GM19239 (cell line): ENCODE measurements at regions not wholly inside any gene's neighbourhood (a gene's known extent, or its start where the extent isn't known, plus 50 kb on each side); places are given as distances from the start of the nearest gene placed in this dataset.

Source experiments
- DNase-seq: peaks from one replicate; pipeline ENCODE4 v3.0.0; 2011; ENCODE audit warnings: low spot score; ENCODE audit not compliant: insufficient read length
- FAIRE-seq: peaks from 2 replicates; lab custom pipeline; 2011; peaks lifted over from hg19 to GRCh38; lab: Jason Lieb, UNC

DNA sequence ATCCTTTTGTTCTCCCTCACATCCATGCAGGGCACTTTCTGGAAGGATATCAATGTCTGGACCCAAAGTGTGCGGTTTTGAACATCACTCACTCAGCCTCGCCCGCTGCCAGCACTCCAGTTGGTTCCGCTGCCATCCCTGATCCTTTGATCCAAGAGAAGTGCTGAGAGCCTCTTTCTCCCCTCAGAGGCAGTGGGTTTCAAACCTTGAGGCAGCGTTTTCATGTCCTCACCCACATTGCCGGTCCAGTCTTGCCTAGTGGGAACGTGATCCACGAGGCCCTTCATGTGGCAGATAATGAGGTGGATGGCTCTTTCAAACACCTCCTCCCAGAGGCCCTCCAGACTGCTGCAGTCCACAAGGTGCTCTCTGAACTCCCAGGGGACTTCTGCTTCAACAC is 122.2 kb downstream of the ACTL8 start:
- DNase-seq, result no peak
- no peak for FAIRE-seq

DNA sequence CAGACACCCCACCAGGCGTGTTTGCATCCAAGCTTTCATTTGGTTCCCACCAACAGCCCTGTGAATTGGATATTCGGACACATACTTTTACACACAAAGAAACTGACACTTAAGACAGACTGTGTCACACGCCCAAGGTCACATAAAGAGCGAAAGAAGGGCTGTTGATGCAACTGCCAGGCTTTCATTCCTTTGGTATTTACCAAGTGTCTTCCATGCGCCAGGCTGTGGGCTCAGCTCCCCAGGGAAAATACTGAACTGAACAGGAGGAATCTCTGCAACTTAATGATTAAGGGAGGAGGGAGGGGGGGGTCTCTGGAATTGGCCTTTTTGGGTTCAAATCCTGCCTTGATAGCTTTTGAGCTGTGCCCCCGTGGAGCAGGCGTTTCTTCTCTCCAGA is 122.8 kb downstream of the ACTL8 start:
- FAIRE-seq (no peak), DNase-seq (no peak)

- DNase-seq, result no peak
Observed at GRCh38 chr1:17878837-17879236, 123.7 kb downstream of the ACTL8 start.

GRCh38 chr1:17880449-17880848 is 125.3 kb downstream of the ACTL8 start:
- FAIRE-seq, result no peak

More at GRCh38 chr1:17878837-17879236, 123.7 kb downstream of the ACTL8 start:
- no peak for FAIRE-seq

GRCh38 chr1:17881761-17882160 is 126.6 kb downstream of the ACTL8 start:
- FAIRE-seq (no peak), DNase-seq (no peak)

More at GRCh38 chr1:17880449-17880848, 125.3 kb downstream of the ACTL8 start:
- DNase-seq, result no peak

GRCh38 chr1:17883136-17883535 is 128.0 kb downstream of the ACTL8 start:
- no peak for FAIRE-seq
- no peak for DNase-seq

DNA sequence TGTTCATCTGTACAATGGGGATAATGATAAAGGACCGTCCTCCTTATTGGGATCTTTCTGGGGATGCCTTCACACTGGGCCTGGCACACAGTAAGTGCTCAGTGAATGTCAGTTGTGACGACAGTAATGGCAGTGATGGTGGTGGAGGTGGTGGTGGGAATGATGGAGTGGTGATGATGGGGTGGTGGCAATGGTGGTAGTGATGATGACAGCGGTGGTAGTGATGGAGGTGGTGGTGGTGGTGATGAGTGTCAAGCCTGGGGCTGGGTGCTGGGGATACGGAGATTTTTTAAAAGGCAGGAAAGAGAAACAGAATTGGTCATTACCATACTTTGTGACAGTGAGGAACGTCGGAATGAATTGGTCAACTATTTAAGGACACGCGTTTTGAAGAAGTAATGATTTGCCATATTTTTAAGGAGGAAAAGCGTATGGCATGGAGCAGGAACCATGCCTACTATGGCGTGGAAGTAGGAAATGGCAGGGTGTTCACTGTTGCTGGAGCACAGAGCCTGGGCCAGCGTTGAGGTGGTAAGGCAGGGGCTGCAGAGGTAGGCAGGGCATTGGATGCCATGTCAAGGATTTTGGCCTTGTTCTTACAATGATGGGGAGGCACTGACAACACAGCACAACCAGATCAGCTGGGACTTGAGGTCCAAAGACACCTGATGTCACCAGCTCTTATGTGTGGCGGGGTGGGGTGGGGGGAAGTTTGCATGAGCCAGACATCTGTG is 128.7 kb downstream of the ACTL8 start:
- FAIRE-seq, result no peak
- DNase-seq, result no peak

DNA sequence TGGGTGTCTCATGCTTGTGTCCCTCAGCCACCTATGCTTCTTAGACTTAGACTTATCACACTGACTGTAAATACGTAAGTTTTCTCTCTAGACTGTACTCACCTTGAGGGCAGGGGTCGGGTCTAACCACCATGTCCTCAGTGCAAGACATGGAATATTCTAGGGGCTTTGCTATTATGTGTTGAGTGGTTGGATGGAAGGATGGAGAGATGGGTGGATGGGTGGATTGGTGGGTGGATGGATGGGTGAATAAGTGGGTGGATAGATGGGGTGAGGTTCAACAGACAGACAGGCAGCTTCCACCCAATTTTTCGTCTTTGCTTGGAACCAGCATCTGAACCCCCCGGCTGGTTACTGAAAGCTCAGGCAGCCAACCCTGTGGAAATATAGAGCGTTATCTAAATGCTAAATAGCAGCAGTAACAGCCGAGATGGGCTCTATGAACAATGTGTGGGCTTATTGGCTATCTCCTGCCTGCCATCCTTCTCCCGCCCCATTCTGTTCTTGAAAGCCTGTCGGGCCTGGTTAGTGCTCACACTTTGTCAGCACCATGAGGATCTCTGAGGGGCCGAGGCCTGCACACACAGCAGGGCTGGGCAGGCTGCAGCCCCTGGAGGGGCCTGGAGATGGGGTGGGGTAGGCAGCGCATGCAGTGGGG is 130.7 kb downstream of the ACTL8 start:
- no peak for DNase-seq
- FAIRE-seq, result no peak

- DNase-seq (no peak), FAIRE-seq (no peak)
Observed at GRCh38 chr1:17886386-17886785, 131.3 kb downstream of the ACTL8 start.

GRCh38 chr1:17886838-17887441 is 131.8 kb downstream of the ACTL8 start:
- FAIRE-seq (no peak), DNase-seq (no peak)

DNA sequence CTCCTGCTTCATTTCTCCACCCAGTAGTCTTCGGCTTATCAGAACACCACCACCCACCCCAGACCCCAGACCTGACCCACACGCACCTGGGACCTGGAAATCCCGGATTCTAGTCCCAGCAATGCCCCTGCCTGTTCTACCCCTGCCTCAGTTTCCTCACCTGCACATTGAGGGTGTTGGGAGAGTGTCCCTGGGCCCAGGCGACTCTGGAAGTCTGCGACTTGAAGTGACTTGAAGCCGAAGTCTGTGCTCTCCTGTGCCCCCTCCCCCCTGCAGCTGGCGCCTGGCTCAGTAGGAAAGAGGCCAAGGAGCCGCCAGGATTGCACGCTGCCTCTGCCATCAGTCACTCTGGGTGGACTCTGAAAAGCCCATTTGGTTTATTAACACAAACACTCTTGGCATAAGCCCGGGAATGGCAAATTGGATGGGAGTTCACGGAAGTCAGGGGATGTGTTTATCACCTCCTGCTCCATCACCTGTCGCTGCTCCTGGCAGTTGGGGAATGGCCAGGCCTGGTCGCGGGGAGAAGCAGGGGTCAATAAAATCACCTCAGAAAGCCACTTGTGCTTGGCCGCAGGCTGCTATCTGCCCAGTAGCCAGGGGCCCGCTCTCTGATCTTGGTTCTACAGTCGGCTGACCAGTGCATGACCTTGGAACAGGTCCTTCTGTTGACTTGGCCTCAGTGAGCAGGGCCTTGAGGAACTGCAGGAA is 132.7 kb downstream of the ACTL8 start:
- FAIRE-seq (no peak), DNase-seq (no peak)

- FAIRE-seq (no peak), DNase-seq (no peak)
Observed at GRCh38 chr1:17890056-17890814, 135.1 kb downstream of the ACTL8 start.

GRCh38 chr1:17890815-17891191 is 135.7 kb downstream of the ACTL8 start:
- DNase-seq (no peak), FAIRE-seq (no peak)

GRCh38 chr1:17891205-17892110 is 136.3 kb downstream of the ACTL8 start:
- DNase-seq (no peak), FAIRE-seq (no peak)

GRCh38 chr1:17892225-17892624 is 137.1 kb downstream of the ACTL8 start:
- DNase-seq, result no peak
- no peak for FAIRE-seq

DNA sequence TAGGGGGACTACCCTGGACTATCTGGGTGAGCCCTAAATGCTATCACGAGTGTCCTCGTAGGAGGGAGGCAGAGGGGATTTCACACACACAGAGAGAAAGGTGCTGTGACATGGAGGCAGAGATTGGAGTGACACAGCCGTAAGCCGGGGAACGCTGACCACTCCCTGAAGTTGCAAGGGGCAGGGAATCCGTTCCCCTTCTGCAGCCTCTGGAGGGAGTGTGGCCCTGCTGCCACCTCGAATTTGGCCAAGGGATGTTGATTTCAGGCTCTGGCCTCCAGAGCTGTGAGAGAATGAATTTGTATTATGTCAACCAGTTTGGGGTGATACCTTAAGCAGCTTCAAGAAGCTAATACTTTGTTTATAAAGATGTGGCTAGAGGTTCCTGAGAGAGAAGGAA is 137.7 kb downstream of the ACTL8 start:
- DNase-seq (no peak), FAIRE-seq (no peak)

DNA sequence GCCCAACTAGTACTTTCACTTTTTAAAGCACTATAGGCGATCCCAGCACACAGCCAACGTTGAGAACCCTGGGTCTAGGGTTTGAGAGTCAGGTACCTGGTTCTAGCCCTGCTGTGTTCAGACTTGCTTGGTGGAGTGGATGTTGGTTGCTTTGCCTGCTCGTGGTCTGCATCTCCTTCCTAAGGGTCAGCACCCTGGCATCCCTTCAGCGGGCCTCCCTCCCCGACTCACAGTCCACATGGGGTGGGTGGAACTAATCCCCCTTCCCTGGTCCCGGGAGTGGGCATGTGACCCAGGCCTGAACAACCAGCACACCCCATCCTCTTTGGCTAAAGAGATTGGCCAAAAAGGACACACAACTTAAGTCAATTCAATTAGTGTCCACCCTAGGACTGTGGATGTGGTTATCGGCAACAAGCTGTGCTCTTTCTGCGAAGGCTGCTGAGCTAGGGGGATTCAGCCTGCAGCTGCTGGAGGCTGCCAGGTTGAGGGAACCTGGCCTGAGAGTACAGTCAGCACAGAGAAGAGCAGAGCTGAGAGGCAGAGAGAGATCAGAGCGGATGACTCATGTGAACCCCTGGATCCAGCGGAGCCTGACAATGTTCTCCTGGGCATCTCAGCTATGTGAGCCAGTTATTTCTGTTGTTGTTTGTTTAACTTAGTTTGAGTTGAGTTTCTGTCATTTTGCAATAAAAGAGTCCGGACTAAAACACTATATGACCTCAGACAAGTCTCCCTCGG is 138.9 kb downstream of the ACTL8 start:
- DNase-seq (no peak), FAIRE-seq (no peak)

GRCh38 chr1:17895401-17895800 is 140.3 kb downstream of the ACTL8 start:
- no peak for FAIRE-seq
- no peak for DNase-seq

- FAIRE-seq (no peak), DNase-seq (no peak)
Observed at GRCh38 chr1:17895986-17896385, 140.9 kb downstream of the ACTL8 start.
